Endothelial cell of umbilical vein (primary cell): ENCODE measurements at regions not wholly inside any gene's neighbourhood (a gene's known extent, or its start where the extent isn't known, plus 50 kb on each side); places are given as distances from the start of the nearest gene placed in this dataset.

Source experiments
- BruUV-seq: library from RNA; stranded (reverse); fragments of 400-500 nt; replicated peaks from 2 replicates; lab custom pipeline; 2021; lab: Mats Ljungman, UMichigan
- CTCF ChIA-PET: fragments of 300-600, 350-600 bp; sonication (Branson Sonifier 250); formaldehyde crosslinking; loops from one replicate; lab custom pipeline; 2021; ENCODE audit warnings: antibody characterized with exemption, inconsistent platforms; lab: Charles Lee
- POLR2A ChIA-PET: fragments of 300-600, 350-600 bp; sonication (Branson Sonifier 250); formaldehyde crosslinking; loops from one replicate; lab custom pipeline; 2021; ENCODE audit warnings: antibody characterized with exemption, inconsistent platforms; lab: Charles Lee
- DNase-seq: peaks from one replicate; pipeline ENCODE4 v3.0.0-alpha.2; 2011; ENCODE audit warnings: low read depth, low spot score
- FAIRE-seq: peaks from 2 replicates; lab custom pipeline; 2011; peaks lifted over from hg19 to GRCh38; lab: Jason Lieb, UNC
- H2AFZ ChIP-seq: 2 replicates; pipeline ENCODE4 v1.6.0; 2012; ENCODE audit warnings: low read depth, low read length, control low read depth, inconsistent platforms
- H3K27ac ChIP-seq: 2 replicates; pipeline ENCODE4 v1.5.1; 2011; ENCODE audit warnings: low read depth, mild to moderate bottlenecking, control low read depth, low read length, moderate library complexity; ENCODE audit not compliant: insufficient read depth
- H3K27me3 ChIP-seq, 2 experiments: 2 replicates each; pipeline versions ENCODE4 v1.6.0 to v1.6.1; 2011; ENCODE audit warnings: low read length in 2 of 2, mixed read lengths in 1 of 2; ENCODE audit not compliant: control insufficient read depth in 2 of 2, insufficient read depth in 2 of 2
- H3K36me3 ChIP-seq, 2 experiments: 2 replicates in 1 of 2; 3 replicates in 1 of 2; pipeline ENCODE4 v1.5.1; 2011; ENCODE audit warnings: low read length in 2 of 2, mild to moderate bottlenecking in 1 of 2, moderate library complexity in 1 of 2; ENCODE audit not compliant: control insufficient read depth in 2 of 2, insufficient read depth in 2 of 2; ENCODE audit errors: extremely low read depth in 1 of 2
- H3K4me1 ChIP-seq: 3 replicates; pipeline ENCODE4 v1.5.1; 2011; ENCODE audit warnings: mild to moderate bottlenecking, low read length; ENCODE audit not compliant: control insufficient read depth, insufficient read depth; ENCODE audit errors: extremely low read depth
- H3K4me2 ChIP-seq: 2 replicates; pipeline ENCODE4 v1.6.1; 2011; ENCODE audit warnings: low read length, control low read depth, mixed read lengths; ENCODE audit not compliant: insufficient read depth
- H3K4me3 ChIP-seq, 3 experiments: fragments of 200-600 bp in 1 of 3; sonication (generic), shearing (Covaris generic) in 1 of 3; replicated peaks in 1 of 3; 2 replicates each; pipeline ENCODE4 v1.5.1; 2011 to 2016; ENCODE audit warnings: control low read depth in 3 of 3, low read length in 3 of 3, mild to moderate bottlenecking in 2 of 3, inconsistent platforms in 1 of 3, low read depth in 1 of 3, moderate library complexity in 1 of 3; ENCODE audit not compliant: insufficient read depth in 1 of 3
- H3K79me2 ChIP-seq: 2 replicates; pipeline ENCODE4 v1.6.0; 2012; ENCODE audit warnings: low read length, inconsistent platforms; ENCODE audit not compliant: control insufficient read depth, insufficient read depth
- H3K9ac ChIP-seq: replicated peaks from 2 replicates; pipeline ENCODE3; 2011; ENCODE audit warnings: low read length, control low read depth; ENCODE audit not compliant: insufficient read depth; ENCODE audit errors: extremely low read depth
- H3K9me1 ChIP-seq: replicated peaks from 3 replicates; pipeline ENCODE4 v1.6.0; 2011; ENCODE audit warnings: mild to moderate bottlenecking, low read length; ENCODE audit not compliant: control insufficient read depth, insufficient read depth; ENCODE audit errors: extremely low read depth
- H3K9me3 ChIP-seq: replicated peaks from 2 replicates; pipeline ENCODE4 v1.5.1; 2012; ENCODE audit warnings: low read length, inconsistent platforms; ENCODE audit not compliant: control insufficient read depth, insufficient read depth
- H4K20me1 ChIP-seq: replicated peaks from 2 replicates; pipeline ENCODE3; 2011; ENCODE audit warnings: mild to moderate bottlenecking, low read length; ENCODE audit not compliant: control insufficient read depth, insufficient read depth; ENCODE audit errors: extremely low read depth
- EZH2 ChIP-seq: IDR thresholded peaks from 2 replicates; pipeline ENCODE4 v1.6.1; 2012; ENCODE audit warnings: borderline replicate concordance, low read depth, mild to moderate bottlenecking, moderate library complexity, low read length, inconsistent platforms; ENCODE audit not compliant: severe bottlenecking
- FOS ChIP-seq: IDR thresholded peaks from 2 replicates; pipeline ENCODE4 v1.6.1; 2011; ENCODE audit warnings: mild to moderate bottlenecking, low read length, moderate library complexity, borderline replicate concordance; ENCODE audit not compliant: insufficient read depth
- GATA2 ChIP-seq: IDR thresholded peaks from 2 replicates; pipeline ENCODE4 v1.7.0; 2011; ENCODE audit warnings: low read depth, mild to moderate bottlenecking, moderate library complexity, mixed read lengths, low read length; ENCODE audit not compliant: insufficient read length, insufficient read depth
- MAX ChIP-seq: IDR thresholded peaks from 2 replicates; pipeline ENCODE4 v1.6.1; 2011; ENCODE audit not compliant: insufficient read depth, insufficient read length
- MYC ChIP-seq: IDR thresholded peaks from one replicate; pipeline ENCODE4 v1.6.1; 2011; ENCODE audit warnings: mild to moderate bottlenecking, low read depth, low read length
- POLR2A ChIP-seq: IDR thresholded peaks from 2 replicates; pipeline ENCODE4 v1.6.1; 2012; ENCODE audit warnings: low read depth, mild to moderate bottlenecking, control low read depth, low read length
- POLR2AphosphoS5 ChIP-seq: IDR thresholded peaks from 2 replicates; pipeline ENCODE4 v1.6.1; 2012; ENCODE audit warnings: low read depth, mild to moderate bottlenecking, control low read depth, low read length, moderate library complexity; ENCODE audit not compliant: insufficient read depth
- dilution Hi-C: fragments of 300-500 bp; cut with MboI; formaldehyde crosslinking; loops from one replicate; pipeline ENCODE4 v1.15.0; 2019; ENCODE audit warnings: low sequenced_read_pairs; ENCODE audit not compliant: extremely low pct_ligation_motif_present
- intact Hi-C: fragments of 100-400 bp; cut with micrococcal nuclease; formaldehyde crosslinking; loops from one replicate; pipeline ENCODE4 v1.10.0; 2022
- TF ChIP-seq, protein P1 (sequence below), 2 donors: IDR thresholded peaks; 1 replicate in 1 of 2; 2 replicates in 1 of 2; pipeline ENCODE4 v1.5.1; 2011; ENCODE audit warnings: low read length in 2 of 2, mild to moderate bottlenecking in 2 of 2, moderate library complexity in 2 of 2, control low read depth in 1 of 2, inconsistent platforms in 1 of 2, low read depth in 1 of 2; ENCODE audit not compliant: insufficient read depth in 1 of 2; ENCODE audit errors: extremely low read depth in 1 of 2

GRCh38 chr3:109545746-109546145 lies 208.4 kb upstream of the DPPA4 start:
- POLR2A ChIA-PET: no interaction called here
- TF ChIP-seq POLR2AphosphoS5 (no peak), GATA2 (no peak), FOS (no peak), EZH2 (no peak), POLR2A (no peak), MYC (no peak), MAX (no peak)
- TF ChIP-seq, protein P1, sequence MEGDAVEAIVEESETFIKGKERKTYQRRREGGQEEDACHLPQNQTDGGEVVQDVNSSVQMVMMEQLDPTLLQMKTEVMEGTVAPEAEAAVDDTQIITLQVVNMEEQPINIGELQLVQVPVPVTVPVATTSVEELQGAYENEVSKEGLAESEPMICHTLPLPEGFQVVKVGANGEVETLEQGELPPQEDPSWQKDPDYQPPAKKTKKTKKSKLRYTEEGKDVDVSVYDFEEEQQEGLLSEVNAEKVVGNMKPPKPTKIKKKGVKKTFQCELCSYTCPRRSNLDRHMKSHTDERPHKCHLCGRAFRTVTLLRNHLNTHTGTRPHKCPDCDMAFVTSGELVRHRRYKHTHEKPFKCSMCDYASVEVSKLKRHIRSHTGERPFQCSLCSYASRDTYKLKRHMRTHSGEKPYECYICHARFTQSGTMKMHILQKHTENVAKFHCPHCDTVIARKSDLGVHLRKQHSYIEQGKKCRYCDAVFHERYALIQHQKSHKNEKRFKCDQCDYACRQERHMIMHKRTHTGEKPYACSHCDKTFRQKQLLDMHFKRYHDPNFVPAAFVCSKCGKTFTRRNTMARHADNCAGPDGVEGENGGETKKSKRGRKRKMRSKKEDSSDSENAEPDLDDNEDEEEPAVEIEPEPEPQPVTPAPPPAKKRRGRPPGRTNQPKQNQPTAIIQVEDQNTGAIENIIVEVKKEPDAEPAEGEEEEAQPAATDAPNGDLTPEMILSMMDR (IDR thresholded peaks at IDR 0.05; ENCODE audit: extremely low read depth in 1 of 2, insufficient read depth in 1 of 2, low read depth in 1 of 2, low read length in 2 of 2): no peak
- CTCF ChIA-PET: no interaction called here
- H3K9ac ChIP-seq: no peak overlapping the region
- H2AFZ ChIP-seq: no peak overlapping the region
- peaks cover 1% of the 10 kb centered on the region for H3K9me3 ChIP-seq
- no peak overlapping the region for H3K4me2 ChIP-seq
- dilution Hi-C loops (no loop called here), intact Hi-C loops (no loop called here)
- H4K20me1 ChIP-seq: no peaks in the 10 kb centered on the region
- no TSS peak for BruUV-seq
- H3K4me1 ChIP-seq: no peaks in the 10 kb centered on the region
- no peaks in the 10 kb centered on the region for H3K36me3 ChIP-seq
- no peaks in the 10 kb centered on the region for H3K9me1 ChIP-seq
- no peaks in the 10 kb centered on the region for H3K27me3 ChIP-seq
- FAIRE-seq (no peak), DNase-seq (no peak)
- H3K27ac ChIP-seq: no peak overlapping the region
- no peak overlapping the region for H3K4me3 ChIP-seq
- H3K79me2 ChIP-seq: no peaks in the 10 kb centered on the region
